Left colon (tissue), 2 donors: ENCODE measurements at regions not wholly inside any gene's neighbourhood (a gene's known extent, or its start where the extent isn't known, plus 50 kb on each side); places are given as distances from the start of the nearest gene placed in this dataset.
A peak's percentile ranks its signal among the peaks of the same experiment; 100 is the strongest.

Source experiments
- ATAC-seq: fragments of 200-7000 bp; cut with Tn5 transposase; one replicate; pipeline ENCODE4 v1.9.1; 2020; ENCODE audit warnings: mild to moderate bottlenecking, moderate library complexity
- DNase-seq, 2 donors: peaks; one replicate each; pipeline ENCODE4 v3.0.0-alpha.2; 2020
- intact Hi-C, 2 donors: fragments of 100-400 bp; cut with DNase I in 1 of 2; cut with micrococcal nuclease in 1 of 2; formaldehyde crosslinking; loops; one replicate each; pipeline versions ENCODE4 v1.11.2 to v1.14.0; 2022; cut with DNase I, micrococcal nuclease
- donor health status: DM: no; HTN: no; CAD: no.
- donor health status: DM: yes; HTN: yes; CAD: no.

DNA sequence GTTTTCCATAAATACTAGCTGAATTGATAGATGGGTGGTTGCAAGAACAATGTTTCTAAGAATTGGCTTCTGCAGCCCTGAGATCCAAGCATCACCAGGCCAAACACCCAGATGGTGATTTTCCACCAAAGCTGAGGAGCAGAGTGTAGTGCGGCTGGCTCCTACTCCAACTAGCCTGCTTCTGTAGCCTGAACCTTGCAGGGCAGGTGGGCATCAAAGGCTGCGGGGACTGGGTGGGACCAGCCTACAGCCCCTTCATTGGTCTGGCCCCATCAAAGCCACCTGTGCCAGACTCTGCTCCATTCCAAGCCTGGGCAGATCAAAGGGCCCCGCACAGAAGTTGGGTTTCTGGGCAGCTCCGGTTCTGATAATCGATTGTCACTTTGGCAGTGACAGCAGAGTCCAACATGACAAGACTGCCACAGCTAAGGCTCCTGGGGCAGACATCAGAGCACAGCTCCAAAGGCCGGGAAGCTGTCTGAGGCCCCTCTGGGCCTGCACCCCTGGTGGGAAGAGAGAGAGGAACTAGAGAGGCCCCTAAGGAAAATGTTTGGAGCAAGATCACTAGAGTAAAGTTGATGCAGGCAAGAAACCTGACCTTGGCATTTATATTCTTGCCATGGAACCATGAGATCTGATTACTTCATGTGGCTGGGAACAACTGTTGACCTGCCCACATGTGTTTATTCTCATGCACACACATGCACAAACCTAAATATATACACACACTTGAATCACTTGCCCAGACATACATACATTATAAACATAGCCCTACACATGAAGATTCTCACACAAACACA is 582.9 kb downstream of the INSC start:
- no peak for ATAC-seq
- no peak for DNase-seq
- intact Hi-C loops: no loop called here

DNA sequence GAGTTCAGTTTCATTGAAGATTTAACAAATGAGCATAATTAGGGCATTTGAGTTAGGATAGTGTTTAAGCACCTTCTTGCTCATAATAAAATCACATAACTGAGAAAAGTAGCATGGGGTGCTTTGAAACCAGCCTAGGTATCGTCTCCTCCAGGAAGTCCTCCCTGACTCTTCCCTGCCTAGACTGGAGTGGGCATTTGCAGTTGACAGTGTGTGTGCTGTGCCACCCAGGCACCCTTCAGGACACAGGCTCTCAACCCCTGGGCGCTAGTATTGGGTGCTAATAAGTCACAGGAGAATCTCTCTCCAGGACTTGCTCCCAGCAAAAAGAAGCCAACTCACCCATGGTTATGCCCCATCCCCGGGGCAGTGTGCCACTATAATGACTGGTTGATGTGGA is 584.1 kb downstream of the INSC start:
- ATAC-seq (no peak), DNase-seq (no peak)
- intact Hi-C loops: no loop called here

DNA sequence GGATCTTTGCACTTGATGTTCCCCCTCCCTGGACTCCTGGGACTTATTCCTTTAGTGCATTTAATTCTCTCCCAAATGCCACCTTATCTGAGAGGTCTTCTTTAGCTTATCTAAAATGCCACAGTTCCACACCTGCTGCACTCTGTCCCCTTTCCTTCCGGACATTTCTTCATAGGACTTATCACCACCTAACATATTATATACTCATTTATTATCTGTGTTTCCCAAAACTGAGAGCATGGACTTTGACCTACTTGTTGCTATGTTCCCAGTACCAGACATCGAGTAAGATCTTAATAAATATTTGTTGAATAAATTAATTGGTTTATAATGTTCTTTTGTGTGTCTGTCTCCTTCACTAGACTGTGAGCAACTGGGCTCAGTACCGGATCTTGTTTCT is 585.3 kb downstream of the INSC start:
- intact Hi-C loops: no loop called here
- ATAC-seq (no peak), DNase-seq (no peak)

DNA sequence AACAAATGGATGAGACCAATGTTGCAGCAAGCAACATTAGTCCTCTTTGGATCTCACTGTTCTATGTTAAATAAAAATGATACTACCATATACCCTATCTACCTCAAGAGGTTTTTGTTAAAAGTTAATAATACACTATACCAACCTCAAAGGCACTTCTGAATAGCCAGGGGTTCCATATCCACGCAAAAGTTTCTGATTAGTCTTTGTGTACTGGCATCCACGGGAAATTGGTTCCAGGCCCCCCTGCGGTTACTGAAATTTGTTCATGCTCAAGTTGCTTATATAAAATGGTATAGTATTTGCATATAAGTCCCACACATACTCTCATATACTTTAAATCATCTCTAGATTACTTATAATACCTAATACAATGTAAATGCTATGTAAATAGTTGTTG is 585.7 kb downstream of the INSC start:
- intact Hi-C loops: no loop called here
- DNase-seq (no peak), ATAC-seq (no peak)

DNA sequence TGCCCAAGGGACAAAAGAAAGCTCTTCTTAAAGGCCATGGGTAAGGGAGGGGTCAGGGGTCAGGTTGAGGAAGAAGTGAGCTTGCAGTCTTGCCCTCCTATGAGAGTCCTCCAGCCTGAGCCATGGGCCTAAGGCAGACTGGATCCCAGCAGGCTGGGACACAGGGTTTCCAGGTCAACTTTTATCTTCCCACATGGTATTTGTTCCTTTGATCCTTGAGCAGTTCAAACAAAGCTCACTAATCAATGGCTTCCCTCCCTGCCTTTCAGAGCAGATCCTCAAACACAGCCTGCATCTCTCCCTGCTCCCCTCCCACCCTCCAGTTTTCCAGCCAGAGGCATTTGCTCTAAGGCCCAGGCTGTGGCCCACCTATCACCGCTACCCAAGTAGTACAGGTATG is 589.3 kb downstream of the INSC start:
- intact Hi-C loops: no loop called here
- DNase-seq: no peak
- no peak for ATAC-seq

DNA sequence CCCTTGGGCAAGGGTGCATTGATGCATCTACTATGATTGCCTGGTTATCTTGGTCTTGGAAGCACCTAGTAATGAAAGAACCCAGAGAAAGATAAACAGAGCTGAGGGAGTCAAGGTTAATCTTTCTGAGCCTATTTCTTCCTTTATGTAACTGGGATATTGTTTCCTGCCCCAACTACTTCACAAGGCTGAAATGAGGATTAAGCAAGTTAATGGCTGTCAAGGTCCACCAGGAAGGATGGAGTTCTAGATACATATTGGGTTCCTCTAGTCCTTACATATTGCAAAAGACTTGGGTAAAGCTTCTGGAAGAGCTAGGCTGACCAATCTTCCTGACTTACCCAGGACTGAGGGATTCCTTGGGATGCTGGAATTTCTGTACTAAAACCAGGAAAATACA is 589.8 kb downstream of the INSC start:
- DNase-seq: no peak
- no peak for ATAC-seq
- intact Hi-C loops: no loop called here

DNA sequence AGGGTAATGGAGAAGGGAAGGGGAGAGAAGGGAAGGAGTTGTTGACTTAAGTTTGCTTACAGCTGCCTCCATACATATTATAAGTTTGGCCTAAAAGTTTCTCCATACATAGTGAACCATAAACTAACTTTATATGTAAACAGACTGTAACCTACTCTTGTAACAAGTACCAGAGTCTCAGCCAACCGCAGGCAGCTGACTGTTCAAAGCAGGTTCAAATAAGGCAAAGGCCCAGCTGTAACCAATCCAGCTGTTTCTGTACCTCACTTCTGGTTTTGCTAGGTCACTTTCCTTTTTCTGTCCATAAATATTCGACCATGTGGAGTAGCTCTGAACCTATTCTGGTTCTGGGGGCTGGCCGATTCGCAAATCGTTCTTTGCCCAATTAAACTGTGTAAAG is 591.2 kb downstream of the INSC start:
- DNase-seq (no peak), ATAC-seq (no peak)
- intact Hi-C loops: no loop called here

DNA sequence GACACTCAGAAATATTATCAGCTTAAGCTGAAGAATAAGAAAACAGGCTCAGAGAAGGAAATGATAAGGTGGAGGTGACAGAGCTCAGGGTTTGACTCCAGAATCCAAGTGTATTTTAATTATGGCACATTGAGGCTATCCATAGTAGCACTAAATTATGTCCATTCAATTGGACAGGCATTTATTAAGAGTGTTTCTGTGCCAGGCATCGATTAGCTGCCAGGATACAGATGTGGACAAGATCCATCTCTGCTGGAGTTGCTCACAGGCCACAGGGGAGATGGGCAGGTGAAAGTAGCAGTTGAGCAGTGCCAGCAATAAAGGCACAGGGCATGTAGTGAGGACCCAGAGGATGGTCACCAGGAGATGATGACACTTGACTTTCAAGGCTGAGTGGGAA is 592.5 kb downstream of the INSC start:
- no peak for ATAC-seq
- no peak for DNase-seq
- intact Hi-C loops: no loop called here

DNA sequence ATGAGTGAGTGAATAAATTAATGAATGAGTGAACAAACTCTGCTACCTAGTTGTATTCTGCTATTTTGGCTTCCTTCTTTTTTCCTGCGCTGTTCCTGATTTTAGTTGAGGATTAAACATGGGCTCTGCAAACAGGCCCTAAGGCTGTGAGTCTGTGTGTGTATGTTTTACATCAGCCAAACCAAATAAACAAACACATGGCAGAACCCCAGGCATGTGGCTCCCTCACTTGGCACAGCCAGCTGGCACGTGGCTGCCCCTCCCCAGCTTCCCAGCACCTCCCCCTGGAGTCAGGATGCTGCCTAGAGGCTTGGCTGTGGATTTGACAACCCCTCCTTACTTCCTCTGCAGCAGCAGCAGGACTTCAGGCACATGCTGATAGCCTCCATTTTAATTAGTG is 593.2 kb downstream of the INSC start:
- peak; percentile 68 for ATAC-seq
- intact Hi-C loops: no loop called here
- peak; percentile 31 to 46 for DNase-seq

DNA sequence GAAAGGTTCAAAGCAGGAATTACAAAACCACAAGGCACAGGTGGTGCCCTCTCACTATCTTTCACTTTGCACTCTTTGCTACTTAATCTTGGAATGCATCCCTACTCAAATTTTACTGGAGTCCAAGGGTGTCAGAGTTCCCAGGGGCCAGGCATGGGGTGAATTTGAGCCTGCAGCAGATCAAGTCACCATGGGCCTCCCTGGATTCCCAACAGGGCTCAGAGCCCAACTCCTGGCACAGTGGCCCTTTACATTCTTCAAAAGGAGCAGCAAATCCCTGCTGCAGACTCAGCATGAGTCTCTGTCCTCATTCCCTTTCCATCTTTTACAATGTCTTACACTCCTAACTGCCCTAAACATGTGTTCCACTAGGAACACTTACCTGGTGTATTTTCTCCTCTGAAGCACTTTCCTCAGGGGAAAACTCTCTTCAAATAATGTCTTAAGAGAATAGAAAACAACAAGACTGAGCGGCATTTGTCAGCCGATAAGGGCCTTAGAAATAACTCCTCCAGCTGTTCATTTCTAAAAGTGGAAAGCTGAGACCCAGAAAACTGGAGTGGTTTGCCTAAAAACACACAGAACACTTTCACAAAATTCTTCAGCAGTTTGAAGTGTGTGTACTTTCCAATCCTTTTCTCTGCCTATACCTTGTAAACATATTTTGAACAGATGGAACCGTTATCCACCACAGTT is 596.0 kb downstream of the INSC start:
- no peak for DNase-seq
- ATAC-seq: no peak
- intact Hi-C loops: no loop called here

DNA sequence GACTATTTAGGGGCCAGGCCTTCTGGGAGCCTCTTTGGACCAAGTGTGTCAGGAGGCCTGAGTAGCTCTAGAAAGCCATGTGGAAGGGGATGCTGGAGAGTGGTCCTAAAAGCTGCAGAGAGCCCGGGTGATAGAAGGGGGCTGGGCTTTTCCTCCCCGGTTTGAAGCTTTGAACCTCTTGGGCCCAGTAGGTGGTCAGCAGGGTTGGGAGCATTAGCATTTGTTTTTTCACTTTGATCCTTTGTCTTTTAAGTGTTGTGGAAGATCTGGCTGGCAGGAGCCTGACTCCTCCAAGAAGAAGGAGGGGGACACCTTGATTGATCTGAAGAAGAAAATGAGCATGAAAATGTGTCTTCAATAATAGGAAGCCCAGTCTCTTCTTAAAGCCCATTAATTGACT is 596.6 kb downstream of the INSC start:
- intact Hi-C loops: no loop called here
- DNase-seq: no peak
- no peak for ATAC-seq

DNA sequence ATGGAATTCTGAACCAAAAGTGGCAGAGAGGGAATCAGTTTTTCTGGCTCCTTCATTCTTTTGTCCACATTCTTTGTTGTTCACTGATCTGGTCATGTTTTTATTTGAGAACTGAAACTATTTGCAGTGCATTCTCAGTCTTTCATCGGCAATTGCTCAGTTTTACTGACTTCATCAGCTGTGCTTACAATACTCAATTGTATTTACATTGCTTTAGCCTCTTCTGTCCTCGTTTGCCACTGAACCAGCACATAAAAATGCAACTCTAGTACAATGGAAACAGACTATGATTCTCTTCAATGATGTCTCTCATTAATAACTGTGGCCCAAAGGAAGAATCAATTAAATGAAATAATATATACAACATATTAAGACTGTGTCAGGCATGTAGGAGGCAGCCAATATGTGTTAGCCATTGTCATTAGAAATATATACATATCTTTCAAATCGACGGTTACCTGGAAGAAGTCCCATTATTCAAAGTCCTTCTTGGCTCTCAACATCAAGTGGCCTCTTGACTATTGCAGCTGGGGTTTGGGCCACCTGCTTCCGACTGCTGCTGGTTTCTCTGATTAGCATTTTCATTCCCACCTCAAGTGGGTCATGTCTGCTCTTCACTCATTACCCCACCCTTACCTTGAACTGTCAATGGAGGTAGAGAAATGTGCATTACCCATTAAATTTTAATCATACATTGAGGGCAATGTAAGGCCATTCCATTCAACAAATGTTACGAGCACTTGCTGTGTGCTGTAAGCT is 600.1 kb downstream of the INSC start:
- DNase-seq: no peak
- no peak for ATAC-seq
- intact Hi-C loops: no loop called here

DNA sequence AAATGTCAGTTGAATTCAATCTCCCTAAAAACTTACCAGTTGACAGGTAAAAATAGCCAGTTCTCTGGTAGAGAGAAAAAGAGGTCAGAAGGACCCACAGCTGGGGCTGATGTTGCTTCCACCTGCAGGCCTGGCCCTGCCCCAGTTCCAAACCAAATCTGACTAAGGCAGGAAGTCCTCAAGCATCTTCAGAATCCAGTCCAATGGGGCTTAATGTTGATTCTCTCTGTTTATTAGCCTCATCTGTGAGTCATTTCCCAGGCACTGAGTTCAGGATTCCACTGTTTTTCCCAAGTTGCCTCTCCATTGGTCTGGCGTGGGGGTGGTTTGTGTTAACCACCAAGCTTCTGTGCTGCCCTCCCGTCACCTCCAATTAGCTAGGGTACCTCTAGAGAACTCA is 601.8 kb downstream of the INSC start:
- intact Hi-C loops: no loop called here
- ATAC-seq: no peak
- DNase-seq: no peak

DNA sequence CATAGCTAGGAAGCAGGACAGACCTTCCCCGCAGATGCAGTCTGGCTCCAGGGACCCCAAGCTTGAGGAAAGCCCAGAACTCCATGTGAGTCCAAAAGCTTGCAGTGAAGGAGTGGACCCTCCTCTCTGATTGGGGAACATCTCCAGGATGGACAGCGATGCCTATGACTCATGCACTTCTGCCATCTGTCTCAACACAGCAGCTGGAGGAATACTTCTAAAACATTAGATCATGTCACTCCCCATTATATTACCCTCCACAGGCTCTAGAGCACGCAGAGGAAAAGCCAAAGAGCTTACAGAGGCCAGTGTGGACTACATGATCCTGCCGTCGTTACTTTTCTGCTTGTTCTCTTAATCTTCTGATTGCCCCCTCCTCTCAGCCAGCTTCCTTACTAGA is 605.7 kb downstream of the INSC start:
- ATAC-seq (no peak), DNase-seq (no peak)
- intact Hi-C loops: no loop called here

DNA sequence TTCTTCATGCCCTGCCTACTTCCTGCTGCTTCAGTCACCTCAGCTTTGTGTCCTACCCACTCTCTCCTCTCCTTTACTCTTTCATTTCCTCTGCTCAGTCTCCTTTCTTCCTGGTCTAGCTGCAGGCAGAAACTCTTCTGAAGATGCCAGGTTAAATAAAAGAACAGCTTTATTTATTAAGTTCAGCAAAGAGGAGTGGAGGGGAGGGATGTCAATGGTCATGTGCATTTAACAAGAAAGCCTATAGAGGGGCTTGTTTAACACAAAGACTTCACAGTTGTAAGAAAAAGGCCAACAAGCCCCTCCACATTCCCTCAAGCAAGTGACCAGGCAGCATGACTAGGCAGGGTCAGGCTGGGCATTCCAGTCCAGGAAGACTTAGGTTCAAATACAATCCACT is 609.2 kb downstream of the INSC start:
- ATAC-seq: no peak
- intact Hi-C loops: no loop called here
- no peak for DNase-seq

DNA sequence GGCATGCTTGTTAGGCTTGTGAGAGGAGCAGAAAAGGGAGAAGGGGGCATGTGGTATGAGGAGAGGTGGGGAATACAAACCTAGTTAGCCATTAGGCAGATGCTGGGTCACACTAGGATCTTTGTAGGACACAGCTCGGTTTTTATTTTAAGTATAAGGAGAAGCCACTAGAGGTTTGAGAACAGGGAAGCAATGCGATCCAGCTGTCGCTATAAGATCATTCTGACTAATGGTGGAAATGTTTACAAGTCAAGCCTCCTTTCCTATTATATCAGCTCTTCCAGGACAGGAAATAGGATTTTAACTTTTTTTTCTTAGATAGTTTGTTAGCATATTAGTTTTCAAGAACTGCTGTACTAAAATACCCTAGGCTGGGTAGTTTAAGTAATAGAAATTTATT is 609.9 kb downstream of the INSC start:
- no peak for DNase-seq
- ATAC-seq: no peak
- intact Hi-C loops: no loop called here

DNA sequence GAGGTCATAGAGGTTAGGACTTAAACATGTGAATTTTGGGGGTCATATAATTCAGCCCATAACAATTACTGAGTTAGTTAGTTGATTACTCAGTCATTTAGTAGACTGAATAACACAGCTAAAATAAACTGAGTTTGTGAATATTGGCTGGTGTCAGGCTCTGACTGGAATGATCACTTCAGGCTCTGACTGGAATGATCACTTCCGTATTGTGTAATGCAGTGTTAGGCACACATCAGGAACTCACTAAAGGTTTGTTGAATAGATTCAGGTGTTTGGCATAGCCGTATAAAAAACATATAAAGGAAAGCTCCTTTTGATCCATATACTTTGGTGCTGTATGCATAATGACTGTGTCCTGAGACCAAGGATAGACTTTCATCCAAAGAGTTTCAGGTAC is 610.5 kb downstream of the INSC start:
- DNase-seq (no peak), ATAC-seq (peak; percentile 62)
- intact Hi-C loops: no loop called here

DNA sequence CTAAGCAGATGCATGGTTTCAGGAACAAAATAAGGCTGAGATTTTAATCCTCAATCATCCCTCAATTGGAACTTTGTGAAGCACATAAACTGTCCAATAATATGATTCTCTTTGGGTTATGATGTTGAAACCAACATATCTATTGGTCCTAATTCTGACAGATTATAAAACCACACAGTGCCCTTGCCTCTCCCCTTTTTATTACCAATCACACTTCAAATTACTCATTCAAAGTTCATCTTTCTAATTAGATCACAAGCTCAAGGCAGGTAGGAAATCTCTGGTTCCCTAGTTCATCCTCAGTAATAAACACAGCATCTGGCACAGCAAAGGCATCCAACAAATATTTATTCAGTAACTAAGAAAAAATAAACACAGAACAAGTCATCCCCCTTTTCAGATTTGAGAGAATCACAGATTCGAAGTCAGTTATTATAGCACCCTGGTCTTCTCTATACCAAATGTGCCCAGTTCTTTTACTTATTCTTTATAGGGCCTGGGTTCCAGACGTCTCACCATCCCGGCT is 611.6 kb downstream of the INSC start:
- peak; percentile 76 for ATAC-seq
- intact Hi-C loops: no loop called here
- no peak for DNase-seq

DNA sequence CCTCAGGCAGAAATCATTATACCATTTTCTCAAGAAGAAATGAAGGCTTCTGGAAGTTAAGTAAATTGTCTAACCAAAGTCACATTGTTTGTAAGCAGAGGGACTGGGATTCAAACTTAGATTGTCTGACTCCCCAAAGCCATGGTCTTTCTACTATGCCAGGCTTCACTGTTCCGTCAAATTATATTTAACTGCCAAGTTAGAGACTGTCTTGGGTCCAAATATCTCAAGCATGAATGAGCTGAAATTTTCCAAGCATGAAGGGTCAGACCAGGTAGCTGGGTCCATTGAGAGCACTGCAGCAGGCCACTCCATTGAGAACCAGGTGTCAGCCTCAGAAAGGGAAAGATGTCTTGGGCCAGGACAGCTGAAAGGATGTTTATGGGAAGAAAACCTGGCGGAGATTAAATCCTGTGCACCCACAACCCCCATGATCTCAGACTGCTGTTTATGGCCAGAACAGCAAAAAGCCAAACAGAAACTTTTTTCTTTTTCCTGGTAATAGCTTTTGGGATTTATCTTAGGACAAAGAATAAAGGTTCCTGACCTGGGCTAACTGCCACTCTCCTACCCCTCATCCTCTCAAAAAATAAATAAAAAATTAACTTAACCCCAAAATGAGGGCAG is 612.3 kb downstream of the INSC start:
- DNase-seq: no peak
- no peak for ATAC-seq
- intact Hi-C loops: no loop called here

DNA sequence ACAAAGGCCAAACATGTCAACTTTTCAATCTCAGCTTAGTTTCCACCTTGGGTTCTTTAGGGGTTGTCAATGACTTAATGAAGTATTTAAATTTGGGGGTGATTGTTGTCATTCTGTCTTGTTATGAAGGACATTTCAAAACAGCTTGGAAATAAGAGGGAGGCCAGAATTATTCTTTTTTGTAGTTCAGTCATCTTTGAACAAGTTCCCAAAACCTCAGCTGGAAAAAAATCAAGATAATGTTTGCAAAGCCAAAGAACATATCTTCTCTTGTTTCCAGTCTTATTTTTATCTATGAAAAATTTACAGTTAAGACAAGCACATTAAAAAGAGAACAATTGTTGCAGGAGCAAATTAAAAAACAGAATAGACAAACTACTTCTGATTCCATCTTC is 612.8 kb downstream of the INSC start:
- ATAC-seq: no peak
- no peak for DNase-seq
- intact Hi-C loops: no loop called here
